ENCODE measurements at regions not wholly inside any gene's neighbourhood (a gene's known extent, or its start where the extent isn't known, plus 50 kb on each side); places are given as distances from the start of the nearest gene placed in this dataset.
A peak's percentile ranks its signal among the peaks of the same experiment; 100 is the strongest.

GRCh38 chr12:44961887-44962286, 85.8 kb upstream of the NELL2 start:
- TF ChIP-seq CTCF (IDR thresholded peaks at IDR 0.05; ENCODE audit: low read depth, low read length): no peak
- TF ChIP-seq MAX (IDR thresholded peaks at IDR 0.05; ENCODE audit: low read depth, low read length): no peak
- no peak for TF ChIP-seq POLR2A (IDR thresholded peaks at IDR 0.05; ENCODE audit: extremely low read depth, insufficient read length)
- no peak for TF ChIP-seq MYC (IDR thresholded peaks at IDR 0.05; ENCODE audit: low read depth, low read length)
- no peak for DNase-seq (ENCODE audit: low read depth)
- H3K4me3 ChIP-seq (ENCODE audit: low read depth, low read length): no peak overlapping the region

- no peak for DNase-seq (ENCODE audit: low read depth)
- TF ChIP-seq MAX (IDR thresholded peaks at IDR 0.05; ENCODE audit: low read depth, low read length): no peak
- no peak for TF ChIP-seq CTCF (IDR thresholded peaks at IDR 0.05; ENCODE audit: low read depth, low read length)
- no peak for TF ChIP-seq MYC (IDR thresholded peaks at IDR 0.05; ENCODE audit: low read depth, low read length)
- TF ChIP-seq POLR2A (IDR thresholded peaks at IDR 0.05; ENCODE audit: extremely low read depth, insufficient read length): no peak
- no peak overlapping the region for H3K4me3 ChIP-seq (ENCODE audit: low read depth, low read length)
Measured at GRCh38 chr12:44960856-44961255, 84.7 kb upstream of the NELL2 start.

DNA sequence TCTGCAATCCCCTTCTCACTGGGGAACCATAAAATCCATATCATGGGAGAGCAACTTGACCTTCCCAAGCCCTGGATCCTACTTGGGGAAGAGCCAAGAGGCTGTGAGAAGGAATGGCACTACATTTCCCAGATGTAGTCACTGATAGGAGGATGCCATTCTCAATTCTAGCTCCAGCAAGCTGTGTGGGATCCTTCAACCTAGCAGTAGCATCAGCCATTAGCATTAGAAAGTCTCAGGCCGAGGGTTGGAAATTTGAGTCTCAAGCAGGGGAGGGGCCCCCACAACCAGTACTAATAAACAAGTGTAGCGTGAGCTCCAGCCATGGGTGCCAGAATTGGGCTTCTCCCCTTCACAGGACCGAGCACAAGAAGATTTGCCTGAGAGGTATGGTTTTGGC, 84.3 kb upstream of the NELL2 start:
- no peak for TF ChIP-seq MAX (IDR thresholded peaks at IDR 0.05; ENCODE audit: low read depth, low read length)
- TF ChIP-seq CTCF (IDR thresholded peaks at IDR 0.05; ENCODE audit: low read depth, low read length): no peak
- no peak for TF ChIP-seq POLR2A (IDR thresholded peaks at IDR 0.05; ENCODE audit: extremely low read depth, insufficient read length)
- no peak for TF ChIP-seq MYC (IDR thresholded peaks at IDR 0.05; ENCODE audit: low read depth, low read length)
- DNase-seq (ENCODE audit: low read depth): no peak
- H3K4me3 ChIP-seq (ENCODE audit: low read depth, low read length): no peak overlapping the region

DNA sequence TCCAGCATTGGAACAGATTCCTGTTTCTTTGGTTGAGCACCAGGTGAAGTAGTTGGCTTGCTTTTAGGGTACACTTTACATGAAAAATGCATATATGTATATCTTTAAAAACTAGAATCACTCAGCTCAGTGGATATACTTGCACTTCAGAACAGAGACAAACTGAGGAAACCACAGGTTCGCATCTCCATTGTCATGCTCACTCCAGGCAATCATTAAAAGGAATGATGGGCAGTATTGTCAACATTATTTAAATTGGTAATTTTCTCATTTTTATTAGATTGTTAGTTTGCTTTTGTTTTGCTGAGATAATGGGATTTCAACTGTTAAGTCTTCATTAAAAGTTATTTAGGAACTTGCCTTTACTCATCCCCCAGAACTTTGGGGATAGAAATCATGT, 71.0 kb upstream of the NELL2 start:
- TF ChIP-seq MAX (IDR thresholded peaks at IDR 0.05; ENCODE audit: low read depth, low read length) (no peak), MYC (IDR thresholded peaks at IDR 0.05; ENCODE audit: low read depth, low read length) (no peak), CTCF (IDR thresholded peaks at IDR 0.05; ENCODE audit: low read depth, low read length) (no peak), POLR2A (IDR thresholded peaks at IDR 0.05; ENCODE audit: extremely low read depth, insufficient read length) (no peak)
- no peak overlapping the region for H3K4me3 ChIP-seq (ENCODE audit: low read depth, low read length)
- DNase-seq (ENCODE audit: low read depth): no peak

- TF ChIP-seq CTCF (IDR thresholded peaks at IDR 0.05; ENCODE audit: low read depth, low read length): no peak
- no peak overlapping the region for H3K4me3 ChIP-seq (ENCODE audit: low read depth, low read length)
- DNase-seq (ENCODE audit: low read depth): no peak
Measured at GRCh38 chr12:44942714-44943113, 66.6 kb upstream of the NELL2 start.

DNA sequence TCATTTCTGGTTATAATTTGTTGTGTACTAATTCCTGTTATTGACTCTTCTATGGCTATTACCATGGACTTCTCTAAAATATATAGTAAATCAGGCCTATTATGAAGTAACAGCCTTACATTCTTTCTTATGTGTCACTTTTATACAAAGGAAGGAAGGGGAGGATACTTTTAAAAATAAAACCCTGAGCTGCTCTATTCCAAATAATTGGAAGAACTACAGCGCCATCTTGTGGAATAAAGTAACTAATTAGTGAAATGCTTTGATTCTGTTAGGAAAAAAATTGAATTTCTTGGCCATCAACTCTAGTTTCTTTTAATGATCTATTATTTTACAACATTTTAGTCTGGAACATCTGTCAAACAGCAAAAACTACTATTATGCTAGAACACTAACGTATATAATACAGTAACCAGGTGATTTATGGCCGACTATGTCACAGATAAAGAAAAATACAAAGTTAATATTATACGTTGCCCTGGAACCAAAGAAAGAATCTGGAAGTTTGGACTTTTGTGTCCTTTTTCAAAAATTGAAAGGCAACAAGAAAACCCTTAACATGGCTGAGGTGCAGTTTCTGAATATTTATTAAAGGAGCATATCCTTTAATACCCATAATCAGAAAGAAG, 55.0 kb upstream of the NELL2 start:
- H3K4me3 ChIP-seq (ENCODE audit: low read depth, low read length): no peak overlapping the region
- peak; percentile 61 for DNase-seq (ENCODE audit: low read depth)
- TF ChIP-seq CTCF (IDR thresholded peaks at IDR 0.05; ENCODE audit: low read depth, low read length) (peak; percentile 13), POLR2A (IDR thresholded peaks at IDR 0.05; ENCODE audit: extremely low read depth, insufficient read length) (no peak), MYC (IDR thresholded peaks at IDR 0.05; ENCODE audit: low read depth, low read length) (no peak)
